Endodermal cell (in vitro differentiated cells): ENCODE measurements at regions not wholly inside any gene's neighbourhood (a gene's known extent, or its start where the extent isn't known, plus 50 kb on each side); places are given as distances from the start of the nearest gene placed in this dataset.

Experiments used
- DNase-seq: peaks from one replicate; pipeline ENCODE4 v3.0.0-alpha.2; 2017
- H3K27ac ChIP-seq: 2 replicates; pipeline ENCODE4 v1.5.1; 2013; ENCODE audit warnings: mild to moderate bottlenecking, low read depth, low read length, moderate library complexity
- H3K27me3 ChIP-seq: 2 replicates; pipeline ENCODE4 v1.6.1; 2013; ENCODE audit warnings: mild to moderate bottlenecking, low read length, moderate library complexity; ENCODE audit not compliant: insufficient read depth, control insufficient read depth, poor library complexity, severe bottlenecking
- H3K36me3 ChIP-seq: 2 replicates; pipeline ENCODE4 v1.7.0; 2013; ENCODE audit warnings: mild to moderate bottlenecking, low read length, moderate library complexity; ENCODE audit not compliant: control insufficient read depth, insufficient read depth
- H3K4me1 ChIP-seq: one replicate; pipeline ENCODE4 v1.7.0; 2013; ENCODE audit warnings: low read length; ENCODE audit not compliant: control insufficient read depth, insufficient read depth
- H3K4me3 ChIP-seq: 2 replicates; pipeline ENCODE4 v1.5.1; 2013; ENCODE audit warnings: mild to moderate bottlenecking, low read length, moderate library complexity
- H3K9ac ChIP-seq: 2 replicates; pipeline ENCODE4 v1.6.1; 2013; ENCODE audit warnings: mild to moderate bottlenecking, low read length, moderate library complexity; ENCODE audit not compliant: poor library complexity, severe bottlenecking; ENCODE audit errors: extremely low read depth
- H3K9me3 ChIP-seq: 2 replicates; pipeline ENCODE4 v1.6.1; 2013; ENCODE audit warnings: mild to moderate bottlenecking, low read length, moderate library complexity; ENCODE audit not compliant: control insufficient read depth
- H3K27ac Mint-ChIP-seq: 2 replicates; pipeline ENCODE4 v1.8.0; 2020; ENCODE audit warnings: mixed read lengths
- H3K27me3 Mint-ChIP-seq: 2 replicates; pipeline ENCODE4 v1.8.0; 2021; ENCODE audit warnings: mild to moderate bottlenecking, mixed read lengths; ENCODE audit not compliant: insufficient read depth
- H3K36me3 Mint-ChIP-seq: 2 replicates; pipeline ENCODE4 v1.8.0; 2020; ENCODE audit warnings: low read depth, mixed read lengths
- H3K4me1 Mint-ChIP-seq: 2 replicates; pipeline ENCODE4 v1.8.0; 2020; ENCODE audit warnings: mixed read lengths
- H3K4me3 Mint-ChIP-seq: 2 replicates; pipeline ENCODE4 v1.8.0; 2020; ENCODE audit warnings: mild to moderate bottlenecking, moderate library complexity, mixed read lengths
- H3K9me3 Mint-ChIP-seq: 2 replicates; pipeline ENCODE4 v1.8.0; 2020; ENCODE audit warnings: mild to moderate bottlenecking, mixed read lengths
- CTCF ChIP-seq: fragments of 200-600 bp; sonication (generic); conservative IDR thresholded peaks from 2 replicates; pipeline ENCODE4 v1.5.0; 2021; ENCODE audit warnings: antibody characterized with exemption, mild to moderate bottlenecking
- WGBS, 2 experiments: methylation state at CpG; one replicate each; pipeline versions ENCODE4 v1.1.5 to v1.1.7; 2013; ENCODE audit warnings: missing lambda C conversion rate in 2 of 2, mixed read lengths in 1 of 2; ENCODE audit not compliant: insufficient coverage in 1 of 2, insufficient read length in 1 of 2; 5-methylcytosine and 5-hydroxymethylcytosine counted together

- Histone ChIP-seq H3K4me3 (no peak overlapping the region), H3K9ac (no peak overlapping the region), H3K27ac (no peak overlapping the region), H3K36me3 (no peaks in the 10 kb centered on the region), H3K27me3 (no peaks in the 10 kb centered on the region), H3K4me1 (no peaks in the 10 kb centered on the region), H3K9me3 (no peaks in the 10 kb centered on the region)
- no peaks in the 10 kb centered on the region for H3K36me3 Mint-ChIP-seq
- no peaks in the 10 kb centered on the region for H3K9me3 Mint-ChIP-seq
- 86% methylated on average over 2 of the region's 3 CpGs; no CpG with 5 or more reads in 1 of the 2 experiments for WGBS, 2 experiments
- H3K4me1 Mint-ChIP-seq: peaks cover 13% of the 10 kb centered on the region
- H3K27me3 Mint-ChIP-seq: no peaks in the 10 kb centered on the region
- H3K4me3 Mint-ChIP-seq: no peak overlapping the region
- no peak overlapping the region for H3K27ac Mint-ChIP-seq
- TF ChIP-seq CTCF: no peak
- DNase-seq: no peak
Measured at GRCh38 chr2:196544906-196545433, 94.5 kb upstream of the CCDC150 start.

GRCh38 chr2:196546151-196546919, 93.2 kb upstream of the CCDC150 start:
- no peak for TF ChIP-seq CTCF
- DNase-seq: no peak
- H3K9me3 ChIP-seq: no peaks in the 10 kb centered on the region
- no peak overlapping the region for H3K4me3 ChIP-seq
- H3K4me1 ChIP-seq: no peaks in the 10 kb centered on the region
- no peaks in the 10 kb centered on the region for H3K36me3 ChIP-seq
- no peak overlapping the region for H3K9ac ChIP-seq
- H3K4me3 Mint-ChIP-seq: no peak overlapping the region
- no peak overlapping the region for H3K27ac Mint-ChIP-seq
- 92 to 95% methylated on average over 4 of the region's 4 CpGs for WGBS, 2 experiments
- no peaks in the 10 kb centered on the region for H3K27me3 ChIP-seq
- no peak overlapping the region for H3K27ac ChIP-seq
- no peaks in the 10 kb centered on the region for H3K9me3 Mint-ChIP-seq
- H3K36me3 Mint-ChIP-seq: no peaks in the 10 kb centered on the region
- no peaks in the 10 kb centered on the region for H3K27me3 Mint-ChIP-seq
- H3K4me1 Mint-ChIP-seq: peaks cover 17% of the 10 kb centered on the region

- Mint-ChIP-seq H3K9me3 (no peaks in the 10 kb centered on the region), H3K36me3 (no peaks in the 10 kb centered on the region), H3K27ac (no peak overlapping the region), H3K27me3 (no peaks in the 10 kb centered on the region), H3K4me3 (no peak overlapping the region), H3K4me1 (peaks cover 17% of the 10 kb centered on the region)
- Histone ChIP-seq H3K4me3 (no peak overlapping the region), H3K36me3 (no peaks in the 10 kb centered on the region), H3K27me3 (no peaks in the 10 kb centered on the region), H3K4me1 (no peaks in the 10 kb centered on the region), H3K9ac (no peak overlapping the region), H3K27ac (no peak overlapping the region), H3K9me3 (no peaks in the 10 kb centered on the region)
- 92% methylated on average over 1 to 2 of the region's 3 CpGs for WGBS, 2 experiments
- no peak for TF ChIP-seq CTCF
- no peak for DNase-seq
Measured at GRCh38 chr2:196549052-196549451, 90.5 kb upstream of the CCDC150 start.
